H1 (cell line): ENCODE measurements at regions not wholly inside any gene's neighbourhood (a gene's known extent, or its start where the extent isn't known, plus 50 kb on each side); places are given as distances from the start of the nearest gene placed in this dataset.

ENCODE experiments used
- FOSL1 ChIP-seq: IDR thresholded peaks from 2 replicates; pipeline ENCODE4 v1.6.1; 2011; ENCODE audit warnings: mild to moderate bottlenecking, low read depth, low read length, moderate library complexity; ENCODE audit not compliant: insufficient read depth
- GTF2F1 ChIP-seq: IDR thresholded peaks from 2 replicates; pipeline ENCODE4 v1.6.1; 2012; ENCODE audit warnings: low read depth, low read length, improper control_type of control experiment, borderline replicate concordance
- PHF8 ChIP-seq: fragments of 200-600 bp; sonication (generic); conservative IDR thresholded peaks from 2 replicates; pipeline ENCODE4 v1.7.1; 2012; ENCODE audit warnings: low read depth, mild to moderate bottlenecking, inconsistent platforms, low read length, moderate library complexity
- TF ChIP-seq, protein P1 (sequence below): fragments of 300-600 bp; sonication (generic); IDR thresholded peaks from 2 replicates; pipeline ENCODE4 v1.7.1; 2012; ENCODE audit warnings: low read length, moderate library complexity, mild to moderate bottlenecking, inconsistent platforms; ENCODE audit not compliant: insufficient replicate concordance

DNA sequence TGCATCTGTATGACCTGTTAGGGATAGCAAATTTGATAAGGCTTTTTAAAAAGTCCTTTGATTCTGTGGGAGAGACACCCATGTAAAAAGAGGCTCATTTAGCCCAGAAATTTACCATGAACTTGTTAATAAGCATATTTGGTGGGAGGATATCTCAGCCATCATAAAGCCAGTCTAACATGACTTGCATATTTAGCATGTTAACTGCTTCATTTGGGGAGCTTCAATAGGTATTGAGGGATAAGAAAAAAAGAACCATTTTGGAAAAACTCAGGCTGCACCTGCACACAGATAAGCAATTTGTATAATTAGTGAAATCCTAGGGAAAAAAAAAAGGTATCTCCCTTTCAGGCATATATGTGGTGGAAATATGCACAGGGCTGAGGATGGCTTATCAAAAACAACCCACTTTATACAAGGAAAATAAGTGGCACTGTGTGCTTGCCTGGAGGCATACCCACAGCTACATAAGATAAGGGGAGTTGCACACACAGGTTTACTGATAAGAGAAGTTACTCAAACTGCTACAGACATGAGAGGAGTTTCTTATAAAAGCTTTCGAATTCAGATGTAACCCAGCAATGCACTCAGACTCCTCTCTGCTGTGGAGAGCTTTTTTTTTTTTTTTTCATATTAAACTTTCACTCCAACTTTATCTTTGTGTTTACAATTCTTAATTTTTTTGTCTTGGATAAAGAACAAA, 372.9 kb upstream of the RBMY1B start (continued):
- no peak for TF ChIP-seq GTF2F1
- TF ChIP-seq PHF8: no peak
- TF ChIP-seq FOSL1: no peak
- TF ChIP-seq, protein P1, sequence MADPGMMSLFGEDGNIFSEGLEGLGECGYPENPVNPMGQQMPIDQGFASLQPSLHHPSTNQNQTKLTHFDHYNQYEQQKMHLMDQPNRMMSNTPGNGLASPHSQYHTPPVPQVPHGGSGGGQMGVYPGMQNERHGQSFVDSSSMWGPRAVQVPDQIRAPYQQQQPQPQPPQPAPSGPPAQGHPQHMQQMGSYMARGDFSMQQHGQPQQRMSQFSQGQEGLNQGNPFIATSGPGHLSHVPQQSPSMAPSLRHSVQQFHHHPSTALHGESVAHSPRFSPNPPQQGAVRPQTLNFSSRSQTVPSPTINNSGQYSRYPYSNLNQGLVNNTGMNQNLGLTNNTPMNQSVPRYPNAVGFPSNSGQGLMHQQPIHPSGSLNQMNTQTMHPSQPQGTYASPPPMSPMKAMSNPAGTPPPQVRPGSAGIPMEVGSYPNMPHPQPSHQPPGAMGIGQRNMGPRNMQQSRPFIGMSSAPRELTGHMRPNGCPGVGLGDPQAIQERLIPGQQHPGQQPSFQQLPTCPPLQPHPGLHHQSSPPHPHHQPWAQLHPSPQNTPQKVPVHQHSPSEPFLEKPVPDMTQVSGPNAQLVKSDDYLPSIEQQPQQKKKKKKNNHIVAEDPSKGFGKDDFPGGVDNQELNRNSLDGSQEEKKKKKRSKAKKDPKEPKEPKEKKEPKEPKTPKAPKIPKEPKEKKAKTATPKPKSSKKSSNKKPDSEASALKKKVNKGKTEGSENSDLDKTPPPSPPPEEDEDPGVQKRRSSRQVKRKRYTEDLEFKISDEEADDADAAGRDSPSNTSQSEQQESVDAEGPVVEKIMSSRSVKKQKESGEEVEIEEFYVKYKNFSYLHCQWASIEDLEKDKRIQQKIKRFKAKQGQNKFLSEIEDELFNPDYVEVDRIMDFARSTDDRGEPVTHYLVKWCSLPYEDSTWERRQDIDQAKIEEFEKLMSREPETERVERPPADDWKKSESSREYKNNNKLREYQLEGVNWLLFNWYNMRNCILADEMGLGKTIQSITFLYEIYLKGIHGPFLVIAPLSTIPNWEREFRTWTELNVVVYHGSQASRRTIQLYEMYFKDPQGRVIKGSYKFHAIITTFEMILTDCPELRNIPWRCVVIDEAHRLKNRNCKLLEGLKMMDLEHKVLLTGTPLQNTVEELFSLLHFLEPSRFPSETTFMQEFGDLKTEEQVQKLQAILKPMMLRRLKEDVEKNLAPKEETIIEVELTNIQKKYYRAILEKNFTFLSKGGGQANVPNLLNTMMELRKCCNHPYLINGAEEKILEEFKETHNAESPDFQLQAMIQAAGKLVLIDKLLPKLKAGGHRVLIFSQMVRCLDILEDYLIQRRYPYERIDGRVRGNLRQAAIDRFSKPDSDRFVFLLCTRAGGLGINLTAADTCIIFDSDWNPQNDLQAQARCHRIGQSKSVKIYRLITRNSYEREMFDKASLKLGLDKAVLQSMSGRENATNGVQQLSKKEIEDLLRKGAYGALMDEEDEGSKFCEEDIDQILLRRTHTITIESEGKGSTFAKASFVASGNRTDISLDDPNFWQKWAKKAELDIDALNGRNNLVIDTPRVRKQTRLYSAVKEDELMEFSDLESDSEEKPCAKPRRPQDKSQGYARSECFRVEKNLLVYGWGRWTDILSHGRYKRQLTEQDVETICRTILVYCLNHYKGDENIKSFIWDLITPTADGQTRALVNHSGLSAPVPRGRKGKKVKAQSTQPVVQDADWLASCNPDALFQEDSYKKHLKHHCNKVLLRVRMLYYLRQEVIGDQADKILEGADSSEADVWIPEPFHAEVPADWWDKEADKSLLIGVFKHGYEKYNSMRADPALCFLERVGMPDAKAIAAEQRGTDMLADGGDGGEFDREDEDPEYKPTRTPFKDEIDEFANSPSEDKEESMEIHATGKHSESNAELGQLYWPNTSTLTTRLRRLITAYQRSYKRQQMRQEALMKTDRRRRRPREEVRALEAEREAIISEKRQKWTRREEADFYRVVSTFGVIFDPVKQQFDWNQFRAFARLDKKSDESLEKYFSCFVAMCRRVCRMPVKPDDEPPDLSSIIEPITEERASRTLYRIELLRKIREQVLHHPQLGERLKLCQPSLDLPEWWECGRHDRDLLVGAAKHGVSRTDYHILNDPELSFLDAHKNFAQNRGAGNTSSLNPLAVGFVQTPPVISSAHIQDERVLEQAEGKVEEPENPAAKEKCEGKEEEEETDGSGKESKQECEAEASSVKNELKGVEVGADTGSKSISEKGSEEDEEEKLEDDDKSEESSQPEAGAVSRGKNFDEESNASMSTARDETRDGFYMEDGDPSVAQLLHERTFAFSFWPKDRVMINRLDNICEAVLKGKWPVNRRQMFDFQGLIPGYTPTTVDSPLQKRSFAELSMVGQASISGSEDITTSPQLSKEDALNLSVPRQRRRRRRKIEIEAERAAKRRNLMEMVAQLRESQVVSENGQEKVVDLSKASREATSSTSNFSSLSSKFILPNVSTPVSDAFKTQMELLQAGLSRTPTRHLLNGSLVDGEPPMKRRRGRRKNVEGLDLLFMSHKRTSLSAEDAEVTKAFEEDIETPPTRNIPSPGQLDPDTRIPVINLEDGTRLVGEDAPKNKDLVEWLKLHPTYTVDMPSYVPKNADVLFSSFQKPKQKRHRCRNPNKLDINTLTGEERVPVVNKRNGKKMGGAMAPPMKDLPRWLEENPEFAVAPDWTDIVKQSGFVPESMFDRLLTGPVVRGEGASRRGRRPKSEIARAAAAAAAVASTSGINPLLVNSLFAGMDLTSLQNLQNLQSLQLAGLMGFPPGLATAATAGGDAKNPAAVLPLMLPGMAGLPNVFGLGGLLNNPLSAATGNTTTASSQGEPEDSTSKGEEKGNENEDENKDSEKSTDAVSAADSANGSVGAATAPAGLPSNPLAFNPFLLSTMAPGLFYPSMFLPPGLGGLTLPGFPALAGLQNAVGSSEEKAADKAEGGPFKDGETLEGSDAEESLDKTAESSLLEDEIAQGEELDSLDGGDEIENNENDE: no peak
